SJSA1 (cell line): ENCODE measurements at regions not wholly inside any gene's neighbourhood (a gene's known extent, or its start where the extent isn't known, plus 50 kb on each side); places are given as distances from the start of the nearest gene placed in this dataset.
"Not testable (repeated sequence)": the region's sequence is repeated elsewhere in the genome, so short reads cannot be mapped to it uniquely, and the experiment has no call there.

Source experiments
- DNase-seq, 2 experiments: peaks; one replicate each; pipeline ENCODE4 v3.0.0-alpha.2; 2015 to 2020; ENCODE audit warnings: low spot score in 2 of 2, low read depth in 1 of 2
- H3K27ac ChIP-seq: fragments of 250-450 bp; sonication (Bioruptor Pico); 2 replicates; pipeline ENCODE4 v1.5.1; 2020; ENCODE audit warnings: mild to moderate bottlenecking, moderate library complexity
- H3K27me3 ChIP-seq: fragments of 250-450 bp; sonication (Bioruptor Pico); replicated peaks from 2 replicates; pipeline ENCODE4 v1.5.1; 2020; ENCODE audit warnings: mild to moderate bottlenecking, moderate library complexity
- H3K36me3 ChIP-seq: fragments of 250-450 bp; sonication (Bioruptor Pico); 2 replicates; pipeline ENCODE4 v1.5.1; 2020; ENCODE audit warnings: mild to moderate bottlenecking
- H3K4me1 ChIP-seq: fragments of 250-450 bp; sonication (Bioruptor Pico); replicated peaks from 2 replicates; pipeline ENCODE4 v1.6.1; 2021; ENCODE audit warnings: mild to moderate bottlenecking
- H3K4me3 ChIP-seq: fragments of 250-450 bp; sonication (Bioruptor Pico); 2 replicates; pipeline ENCODE4 v1.5.1; 2020; ENCODE audit warnings: mild to moderate bottlenecking
- H3K9me3 ChIP-seq: fragments of 250-450 bp; sonication (Bioruptor Pico); replicated peaks from 2 replicates; pipeline ENCODE4 v1.5.1; 2020; ENCODE audit warnings: mild to moderate bottlenecking

DNA sequence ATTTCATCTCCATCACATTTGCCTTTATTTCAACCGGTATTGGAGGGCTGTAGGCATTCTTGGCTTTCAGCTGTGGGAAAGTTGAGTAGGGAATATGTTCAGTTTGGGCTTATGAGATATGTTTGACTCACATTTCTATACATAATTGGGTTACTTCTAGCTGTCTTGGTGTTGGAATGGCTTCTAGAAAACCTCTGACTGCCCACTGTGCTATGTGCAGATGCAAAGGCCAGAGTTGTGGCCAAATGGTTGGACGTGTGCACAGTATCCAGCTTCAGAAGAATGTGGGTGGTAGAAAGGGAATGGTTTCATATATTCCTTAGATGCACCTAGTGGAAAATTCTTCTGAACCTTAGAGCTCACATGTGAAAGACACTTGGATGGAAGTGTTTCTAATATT is 92.6 kb upstream of the H2AZ1 start:
- no peaks in the 10 kb centered on the region for H3K27me3 ChIP-seq
- no peak overlapping the region for H3K27ac ChIP-seq
- no peak overlapping the region for H3K4me3 ChIP-seq

DNA sequence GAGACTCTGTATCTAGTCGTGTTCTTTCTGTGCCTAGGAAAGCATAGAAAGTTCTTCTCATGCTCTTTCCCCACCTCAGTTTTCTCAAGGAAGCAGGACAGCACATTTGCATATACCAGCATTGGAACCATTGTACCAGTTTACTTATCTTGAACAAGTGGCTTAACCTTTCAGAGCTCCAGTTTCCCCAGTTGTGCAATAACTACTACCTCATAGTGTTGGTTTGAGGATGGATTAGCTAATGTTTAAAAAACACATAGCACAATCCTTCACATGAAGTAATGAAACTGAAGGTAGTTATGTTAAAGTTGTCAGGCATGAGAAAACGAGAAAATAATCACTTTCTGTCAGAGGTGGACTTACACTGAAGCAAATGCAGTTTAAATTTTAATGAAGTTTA is 92.2 kb upstream of the H2AZ1 start:
- Histone ChIP-seq H3K4me1 (no peaks in the 10 kb centered on the region), H3K36me3 (no peaks in the 10 kb centered on the region), H3K27ac (no peak overlapping the region), H3K4me3 (no peak overlapping the region), H3K9me3 (no peaks in the 10 kb centered on the region), H3K27me3 (no peaks in the 10 kb centered on the region)
- DNase-seq, result no peak

More for the DNA sequence above, 92.6 kb upstream of the H2AZ1 start:
- no peak for DNase-seq
- H3K36me3 ChIP-seq, result no peaks in the 10 kb centered on the region
- H3K4me1 ChIP-seq, result no peaks in the 10 kb centered on the region
- H3K9me3 ChIP-seq, result no peaks in the 10 kb centered on the region

DNA sequence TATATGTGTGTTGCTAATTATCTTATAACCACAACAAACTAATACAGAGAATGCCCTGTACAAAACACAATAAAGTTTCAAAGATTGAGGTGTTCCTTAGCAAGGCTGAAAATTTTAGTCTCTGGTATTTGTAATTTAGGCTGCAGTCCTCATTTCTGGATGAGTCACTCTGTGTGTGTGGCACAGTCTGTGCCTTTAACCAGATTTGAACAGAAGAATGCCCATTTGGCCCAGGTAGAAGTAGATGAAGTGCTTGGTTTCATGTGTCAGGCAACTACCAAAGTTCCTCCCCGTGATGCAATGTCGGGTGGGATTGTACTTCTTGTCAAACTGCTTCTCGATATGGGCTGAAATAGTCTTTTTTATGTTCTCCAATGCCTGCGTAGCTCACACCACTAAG is 91.6 kb upstream of the H2AZ1 start:
- Histone ChIP-seq H3K27me3 (no peaks in the 10 kb centered on the region), H3K4me1 (no peaks in the 10 kb centered on the region), H3K36me3 (no peaks in the 10 kb centered on the region), H3K4me3 (no peak overlapping the region), H3K27ac (no peak overlapping the region), H3K9me3 (no peaks in the 10 kb centered on the region)
- no peak for DNase-seq

DNA sequence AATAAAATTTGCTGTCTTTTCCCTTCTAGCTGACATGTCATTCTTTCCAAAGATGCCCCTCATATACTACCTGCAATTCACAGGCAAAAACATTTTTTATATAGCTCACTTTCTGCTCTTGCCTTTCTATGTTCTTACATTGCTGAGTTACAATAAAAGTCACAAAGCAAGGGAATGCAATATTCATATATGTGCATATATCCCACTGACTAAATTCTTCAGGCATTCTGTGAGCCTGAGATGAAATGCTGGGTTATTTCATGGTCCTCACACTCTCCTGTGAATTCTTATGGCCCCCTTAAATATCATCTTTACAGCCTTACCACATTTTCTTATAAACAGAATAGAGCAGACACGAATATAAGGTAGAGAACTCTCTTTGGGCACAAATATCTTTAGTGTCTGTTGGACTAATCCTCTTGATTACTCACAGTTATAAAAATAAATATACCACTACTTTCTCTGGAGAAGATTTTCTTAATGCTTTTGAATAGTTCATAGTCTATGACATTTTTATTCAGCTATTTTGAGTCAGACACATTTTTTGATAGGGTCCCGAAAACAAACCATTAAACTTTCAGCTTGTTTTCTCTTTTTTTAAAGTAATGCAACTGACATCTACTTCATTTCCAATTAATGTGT is 84.1 kb upstream of the H2AZ1 start:
- peaks cover 10% of the 10 kb centered on the region for H3K4me1 ChIP-seq
- DNase-seq, result peak in 1 of 2 experiments; percentile 24
- no peaks in the 10 kb centered on the region for H3K36me3 ChIP-seq
- H3K27ac ChIP-seq, result no peak overlapping the region
- H3K27me3 ChIP-seq, result no peaks in the 10 kb centered on the region
- H3K9me3 ChIP-seq, result no peaks in the 10 kb centered on the region
- no peak overlapping the region for H3K4me3 ChIP-seq

DNA sequence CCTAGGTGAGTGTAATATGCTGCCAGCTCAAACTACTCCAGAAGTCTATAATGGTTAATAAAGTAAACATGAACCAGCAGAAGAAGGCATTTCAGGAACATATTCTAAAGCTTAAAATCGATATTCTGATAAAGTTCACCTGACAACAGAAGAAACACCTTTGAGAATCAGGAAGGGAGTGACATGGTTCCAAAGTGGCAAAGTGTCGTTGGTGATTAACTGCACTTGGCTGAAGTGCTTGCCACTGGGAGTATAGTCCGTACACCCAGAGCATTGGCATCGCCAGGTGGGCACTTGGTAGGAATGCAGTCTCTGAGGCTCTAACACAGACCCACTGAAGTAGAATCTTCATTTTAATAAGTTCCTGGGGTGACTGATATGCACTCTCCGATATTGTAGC is 76.0 kb upstream of the H2AZ1 start:
- Histone ChIP-seq H3K27me3 (no peaks in the 10 kb centered on the region), H3K27ac (no peak overlapping the region), H3K4me1 (no peaks in the 10 kb centered on the region), H3K9me3 (no peaks in the 10 kb centered on the region), H3K4me3 (no peak overlapping the region), H3K36me3 (no peaks in the 10 kb centered on the region)
- DNase-seq, result no peak

DNA sequence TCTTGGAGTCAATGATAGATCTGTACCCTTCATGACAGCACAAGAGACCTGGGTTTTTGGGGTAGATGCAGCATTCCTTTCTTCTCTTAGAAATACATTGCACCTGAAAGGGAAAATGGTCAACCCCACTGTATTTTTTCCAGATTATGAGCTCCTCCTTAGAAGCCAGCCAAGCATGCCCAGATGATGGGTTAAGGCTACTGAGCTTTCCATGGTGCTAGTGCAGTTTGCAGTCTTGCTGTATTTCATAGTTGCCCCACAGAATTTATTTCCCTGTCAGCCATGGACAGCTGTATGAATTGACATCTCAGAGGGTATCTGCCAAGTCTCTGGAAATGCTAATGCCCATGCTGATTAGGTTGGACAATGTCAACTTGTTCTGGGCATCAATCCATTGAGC is 73.7 kb upstream of the H2AZ1 start:
- H3K4me1 ChIP-seq, result no peaks in the 10 kb centered on the region
- no peaks in the 10 kb centered on the region for H3K36me3 ChIP-seq
- no peak overlapping the region for H3K4me3 ChIP-seq
- H3K27me3 ChIP-seq, result no peaks in the 10 kb centered on the region
- no peaks in the 10 kb centered on the region for H3K9me3 ChIP-seq
- H3K27ac ChIP-seq, result no peak overlapping the region
- no peak for DNase-seq

DNA sequence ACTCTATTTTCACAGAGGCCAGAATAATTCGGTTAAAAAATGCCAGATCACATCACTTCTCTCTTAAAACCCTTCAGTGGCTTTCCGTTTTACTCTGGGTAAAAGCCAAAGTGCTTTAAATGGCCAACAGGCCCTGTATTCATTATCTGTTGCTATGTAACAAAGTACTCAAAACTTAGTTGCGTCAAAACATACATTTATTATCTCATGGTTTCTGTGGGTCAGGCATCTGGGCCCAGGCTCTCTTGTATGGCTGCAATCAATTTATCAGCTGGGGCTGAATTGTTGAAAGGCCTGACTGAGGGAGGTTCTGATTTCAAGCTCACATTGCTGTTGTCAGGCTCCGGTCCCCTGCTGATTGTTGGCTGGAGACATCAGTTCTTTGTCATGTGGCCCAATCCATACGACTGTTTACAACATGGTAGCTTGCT is 72.7 kb upstream of the H2AZ1 start:
- Histone ChIP-seq H3K27ac (no peak overlapping the region), H3K27me3 (no peaks in the 10 kb centered on the region), H3K4me3 (no peak overlapping the region), H3K9me3 (no peaks in the 10 kb centered on the region), H3K4me1 (no peaks in the 10 kb centered on the region), H3K36me3 (no peaks in the 10 kb centered on the region)
- DNase-seq, result no peak

DNA sequence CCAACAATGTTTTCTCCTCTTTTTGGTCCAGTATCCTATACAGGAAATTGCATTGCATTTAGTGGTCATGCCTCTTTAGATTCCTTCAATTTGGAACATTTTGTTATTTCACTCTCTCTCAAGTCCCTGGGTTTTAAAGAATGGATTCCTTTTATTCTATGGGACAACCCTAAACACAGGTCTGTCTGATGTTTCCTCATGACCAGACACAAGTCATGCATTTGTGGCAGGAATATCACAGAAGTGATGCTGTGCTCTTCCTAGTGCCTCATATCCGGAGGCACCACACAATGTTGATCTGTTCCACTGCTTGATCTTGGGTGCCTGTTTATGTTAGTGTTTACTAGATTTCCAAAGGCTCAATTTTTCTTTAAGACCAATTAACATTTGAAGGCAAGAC is 69.7 kb upstream of the H2AZ1 start:
- no peak for DNase-seq
- H3K27ac ChIP-seq, result no peak overlapping the region

DNA sequence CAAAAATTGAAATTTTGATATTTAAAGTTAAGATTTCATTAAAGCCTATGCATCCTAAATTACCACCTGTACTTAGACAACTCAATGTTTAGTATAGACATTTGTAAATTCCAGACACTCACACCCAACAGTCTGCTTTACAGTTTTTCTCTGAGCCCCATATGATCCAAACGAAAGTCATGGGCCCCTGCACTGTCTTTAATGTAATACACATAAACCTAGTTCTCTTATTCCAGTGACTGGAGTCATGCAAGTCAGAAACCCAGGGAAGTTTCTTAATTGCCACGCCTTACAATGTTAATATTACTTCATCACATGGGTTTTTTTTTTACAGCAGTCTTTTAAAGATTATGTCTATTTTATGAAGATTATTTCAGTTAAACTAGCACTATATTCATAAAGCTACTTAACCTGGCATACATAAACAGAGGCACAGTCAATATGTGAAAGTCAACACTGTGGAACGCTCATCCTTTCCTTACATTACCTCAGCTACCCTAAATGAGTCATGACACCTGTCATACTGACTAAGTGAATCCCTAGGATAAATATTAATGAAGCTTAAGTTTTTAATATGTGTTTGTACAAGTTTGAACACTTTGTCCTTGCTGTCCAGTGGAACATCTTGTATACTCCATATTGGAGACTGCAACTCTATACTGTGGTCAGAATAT is 67.7 kb upstream of the H2AZ1 start:
- Histone ChIP-seq H3K27ac (no peak overlapping the region), H3K27me3 (no peaks in the 10 kb centered on the region), H3K4me1 (peaks cover 14% of the 10 kb centered on the region), H3K36me3 (no peaks in the 10 kb centered on the region), H3K4me3 (no peak overlapping the region), H3K9me3 (no peaks in the 10 kb centered on the region)
- DNase-seq, result no peak

More for the DNA sequence above, 69.7 kb upstream of the H2AZ1 start:
- Histone ChIP-seq H3K4me1 (peaks cover 14% of the 10 kb centered on the region), H3K4me3 (no peak overlapping the region), H3K27me3 (no peaks in the 10 kb centered on the region), H3K36me3 (no peaks in the 10 kb centered on the region), H3K9me3 (no peaks in the 10 kb centered on the region)

DNA sequence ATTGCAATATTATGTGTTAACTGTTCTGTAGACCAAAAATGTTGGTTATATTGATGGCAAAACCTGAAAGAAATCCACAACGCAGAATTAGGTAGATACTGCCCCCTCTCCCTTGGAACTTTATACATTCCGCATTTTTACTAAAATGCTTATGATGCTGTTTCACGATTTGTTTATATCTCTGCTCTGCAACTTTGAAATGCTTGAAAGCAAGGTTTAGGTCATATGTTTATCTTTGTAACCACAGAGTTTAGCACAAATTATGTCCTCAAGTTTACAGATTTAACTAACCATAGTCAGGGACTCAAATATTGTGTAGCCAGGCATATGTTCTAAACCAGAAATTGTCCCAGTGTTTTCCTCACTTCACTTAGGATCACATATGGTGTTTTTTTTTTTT is 66.1 kb upstream of the H2AZ1 start:
- Histone ChIP-seq H3K4me3 (no peak overlapping the region), H3K9me3 (no peaks in the 10 kb centered on the region), H3K36me3 (no peaks in the 10 kb centered on the region), H3K27me3 (no peaks in the 10 kb centered on the region), H3K27ac (no peak overlapping the region), H3K4me1 (peaks cover 14% of the 10 kb centered on the region)
- peak in 1 of 2 experiments; percentile 65 for DNase-seq

DNA sequence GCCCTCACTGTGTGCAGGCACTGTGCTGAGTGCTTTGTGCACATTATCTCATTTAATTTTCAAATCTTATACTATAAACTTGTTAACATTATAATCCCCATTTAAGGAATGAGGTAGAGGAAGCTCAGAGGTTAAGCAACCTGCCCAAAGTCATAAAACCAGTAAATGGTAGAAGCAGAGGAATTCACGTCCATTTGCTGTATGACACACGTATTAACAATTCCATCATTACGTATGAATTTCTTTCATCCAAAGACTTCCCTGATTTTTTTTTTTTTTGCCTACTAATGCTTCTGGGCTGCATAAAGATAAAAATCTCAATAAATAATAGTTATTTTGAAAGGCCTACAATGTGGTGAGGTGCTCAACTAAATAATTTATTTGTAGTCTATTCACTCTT is 64.5 kb upstream of the H2AZ1 start:
- DNase-seq, result no peak
- H3K36me3 ChIP-seq, result no peaks in the 10 kb centered on the region
- H3K27ac ChIP-seq, result no peak overlapping the region
- H3K4me3 ChIP-seq, result no peak overlapping the region
- no peaks in the 10 kb centered on the region for H3K27me3 ChIP-seq
- H3K9me3 ChIP-seq, result no peaks in the 10 kb centered on the region
- peaks cover 14% of the 10 kb centered on the region for H3K4me1 ChIP-seq

DNA sequence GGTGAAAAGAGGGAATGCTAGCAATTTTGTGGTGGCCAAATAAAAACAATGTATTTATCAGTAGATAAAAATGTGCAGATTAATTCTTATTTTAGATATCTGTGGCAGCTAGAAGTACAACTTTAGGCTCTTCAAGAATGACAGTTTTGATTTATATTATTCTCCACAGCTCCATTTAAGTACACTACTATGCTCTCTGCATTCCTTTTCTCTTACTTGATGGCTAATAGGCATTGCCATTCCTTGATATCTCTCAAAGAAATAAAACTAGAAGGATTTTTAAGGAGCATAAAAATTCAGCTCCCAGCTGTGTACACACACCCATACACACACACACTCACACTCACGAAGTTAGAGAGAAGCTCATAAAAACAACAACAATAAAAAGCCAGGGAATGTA is 59.4 kb upstream of the H2AZ1 start:
- no peak overlapping the region for H3K27ac ChIP-seq
- no peak for DNase-seq
- no peaks in the 10 kb centered on the region for H3K27me3 ChIP-seq
- H3K4me3 ChIP-seq, result no peak overlapping the region
- no peaks in the 10 kb centered on the region for H3K9me3 ChIP-seq
- H3K4me1 ChIP-seq, result no peaks in the 10 kb centered on the region
- no peaks in the 10 kb centered on the region for H3K36me3 ChIP-seq

DNA sequence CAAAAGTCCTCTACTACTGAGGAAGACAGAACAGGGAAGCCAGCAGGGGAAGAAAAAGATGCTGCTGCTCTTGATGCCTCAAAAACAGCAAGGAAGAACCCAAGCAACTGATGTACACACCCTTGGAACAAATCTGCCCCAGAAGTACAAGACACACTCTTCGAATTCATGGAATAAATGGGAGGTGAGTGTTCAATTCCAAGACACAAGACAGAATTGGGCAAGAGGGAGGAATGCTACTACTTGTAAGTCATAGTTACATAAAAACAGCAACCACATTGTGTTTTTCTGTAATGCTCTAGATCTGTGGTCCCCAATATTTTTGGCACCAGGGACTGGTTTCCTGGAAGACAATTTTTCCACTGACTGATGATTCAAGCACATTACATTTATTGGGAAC is 58.0 kb upstream of the H2AZ1 start:
- Histone ChIP-seq H3K27ac (no peak overlapping the region), H3K27me3 (no peaks in the 10 kb centered on the region)
- DNase-seq, result no peak

DNA sequence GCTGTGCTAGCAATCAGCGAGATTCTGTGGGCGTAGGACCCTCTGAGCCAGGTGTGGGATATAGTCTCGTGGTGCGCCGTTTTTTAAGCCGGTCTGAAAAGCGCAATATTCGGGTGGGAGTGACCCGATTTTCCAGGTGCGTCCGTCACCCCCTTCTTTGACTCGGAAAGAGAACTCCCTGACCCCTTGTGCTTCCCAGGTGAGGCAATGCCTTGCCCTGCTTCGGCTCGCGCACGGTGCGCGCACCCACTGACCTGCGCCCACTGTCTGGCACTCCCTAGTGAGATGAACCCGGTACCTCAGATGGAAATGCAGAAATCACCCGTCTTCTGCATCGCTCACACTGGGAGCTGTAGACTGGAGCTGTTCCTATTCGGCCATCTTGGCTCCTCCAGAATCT is 56.1 kb upstream of the H2AZ1 start:
- H3K27ac ChIP-seq, H3K27me3 ChIP-seq: not testable (repeated sequence)

More for the DNA sequence above, 58.0 kb upstream of the H2AZ1 start:
- H3K4me3 ChIP-seq, result no peak overlapping the region
- H3K36me3 ChIP-seq, result no peaks in the 10 kb centered on the region
- H3K4me1 ChIP-seq, result no peaks in the 10 kb centered on the region
- no peaks in the 10 kb centered on the region for H3K9me3 ChIP-seq

More for the DNA sequence above, 56.1 kb upstream of the H2AZ1 start:
- not testable (repeated sequence) for H3K36me3 ChIP-seq, H3K4me1 ChIP-seq, DNase-seq, H3K9me3 ChIP-seq, H3K4me3 ChIP-seq
